CD1c-positive myeloid dendritic cell (primary cell): ENCODE measurements at regions not wholly inside any gene's neighbourhood (a gene's known extent, or its start where the extent isn't known, plus 50 kb on each side); places are given as distances from the start of the nearest gene placed in this dataset.

ENCODE experiments used
- DNase-seq: peaks from one replicate; pipeline ENCODE4 v3.0.0-alpha.2; 2016; ENCODE audit errors: extremely low spot score

GRCh38 chr12:115020091-115020490, 336.1 kb upstream of the TBX3 start:
- no peak for DNase-seq

DNA sequence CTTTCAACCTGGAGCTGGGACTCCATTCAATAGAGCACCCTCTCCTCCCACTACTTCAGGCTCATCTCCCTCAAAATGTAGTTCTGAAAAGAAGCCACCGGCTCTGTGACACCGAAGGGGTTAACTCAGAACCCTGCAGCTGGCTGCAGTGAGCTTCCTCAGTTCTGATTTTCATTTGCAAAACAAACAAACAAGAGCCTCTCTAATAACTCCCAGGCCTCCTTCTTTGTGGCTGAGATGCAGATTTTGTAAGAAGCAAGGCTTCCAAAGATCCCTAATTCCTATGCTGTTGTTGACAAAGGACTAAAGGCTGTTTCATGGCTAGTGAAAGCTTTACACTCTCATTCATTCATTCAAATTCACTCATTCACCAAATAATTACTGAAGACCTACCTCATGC, 333.4 kb upstream of the TBX3 start:
- no peak for DNase-seq

DNA sequence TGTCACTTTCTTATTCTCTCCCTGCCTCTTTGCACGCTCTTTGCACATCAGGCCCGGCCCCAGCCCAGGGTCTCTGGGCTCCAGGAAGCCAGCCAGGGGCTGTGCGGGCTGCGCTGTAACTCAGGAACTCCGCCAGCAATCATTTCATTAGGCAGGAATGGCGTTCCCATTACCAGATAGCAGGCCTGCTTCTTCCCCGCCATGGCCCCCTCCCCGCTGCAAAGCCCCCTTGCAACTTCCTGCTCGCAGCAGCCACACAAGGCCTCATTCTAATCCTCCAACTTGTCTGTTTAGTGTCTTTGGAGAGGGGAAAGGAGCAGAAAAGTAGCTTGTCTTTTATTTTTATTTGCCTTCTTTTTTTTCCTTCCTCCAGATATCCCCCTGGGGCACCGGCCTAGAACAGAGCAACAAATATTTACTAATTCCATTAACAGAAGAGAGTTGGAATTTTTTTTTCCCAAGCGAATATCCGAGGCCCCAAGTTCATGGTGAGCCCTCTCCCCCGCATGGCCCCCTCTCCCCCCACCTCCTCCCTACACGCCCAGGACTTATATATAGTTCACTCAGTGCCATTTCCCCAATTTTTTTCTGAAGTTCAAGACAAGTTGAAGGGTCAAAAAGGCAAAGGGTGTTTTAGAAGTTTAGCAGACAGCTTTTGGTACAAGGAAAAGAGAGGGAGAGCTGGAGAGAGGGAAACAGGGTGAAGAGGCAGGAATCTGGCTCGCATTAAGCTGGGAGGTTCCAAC, 329.4 kb upstream of the TBX3 start:
- DNase-seq: no peak

GRCh38 chr12:115012861-115013235, 328.9 kb upstream of the TBX3 start:
- no peak for DNase-seq

- DNase-seq: no peak
Observed at GRCh38 chr12:115011703-115012102, 327.7 kb upstream of the TBX3 start.

GRCh38 chr12:115010324-115010995, 326.5 kb upstream of the TBX3 start:
- DNase-seq: no peak

DNA sequence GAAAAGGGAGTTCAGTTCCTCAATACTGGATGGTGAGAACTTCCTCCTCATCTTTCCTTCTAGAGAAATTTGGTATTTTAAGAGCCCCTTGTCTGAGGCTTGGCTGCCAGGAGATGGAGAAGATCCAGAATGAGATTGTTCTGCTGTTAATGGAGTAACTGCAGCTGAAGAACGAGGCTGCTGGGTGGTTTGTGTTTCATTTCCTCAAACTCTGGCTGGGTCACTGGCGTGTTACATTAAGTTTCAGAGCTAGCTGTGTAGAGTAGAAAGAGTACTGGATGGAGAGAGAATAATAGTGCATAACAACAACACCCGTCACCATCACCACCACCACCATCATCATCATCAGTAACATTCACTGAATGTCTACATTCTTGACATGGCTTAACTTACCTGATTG, 325.0 kb upstream of the TBX3 start:
- DNase-seq: no peak

DNA sequence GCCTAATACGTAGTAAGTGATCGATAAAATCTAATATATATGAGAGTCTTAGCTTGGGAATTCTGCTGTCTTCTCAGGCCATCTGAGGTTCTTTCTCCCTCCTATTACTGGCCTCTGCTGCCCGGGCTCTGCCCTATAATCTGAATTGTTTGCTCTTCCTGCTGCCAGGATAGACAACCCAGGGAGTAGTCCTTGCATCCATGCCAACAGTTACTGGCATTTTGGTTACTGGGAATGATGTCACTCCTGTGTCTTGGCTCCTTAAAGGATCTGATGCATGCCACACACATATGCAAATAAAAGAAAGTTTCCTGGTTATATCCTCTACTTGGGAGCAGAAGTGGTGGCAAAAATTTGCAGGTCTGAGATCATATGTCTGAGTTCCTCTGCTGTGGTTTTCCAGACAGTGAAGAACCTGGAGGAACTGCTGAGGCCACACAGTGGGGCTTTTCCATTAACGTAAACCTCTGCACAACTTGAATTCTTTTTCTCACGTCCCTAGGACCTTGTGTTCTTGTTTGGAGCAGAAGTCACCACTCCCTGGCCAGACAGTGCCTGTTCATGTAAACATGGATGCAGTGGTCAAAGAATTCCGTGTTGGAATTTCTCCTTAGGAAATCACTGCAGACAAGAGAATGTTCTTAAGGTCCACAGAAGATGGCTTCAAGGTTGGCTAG, 320.6 kb upstream of the TBX3 start:
- no peak for DNase-seq

- no peak for DNase-seq
Observed at GRCh38 chr12:115002434-115002833, 318.5 kb upstream of the TBX3 start.

GRCh38 chr12:115001571-115002180, 317.7 kb upstream of the TBX3 start:
- no peak for DNase-seq

- no peak for DNase-seq
Observed at GRCh38 chr12:115000038-115000437, 316.1 kb upstream of the TBX3 start.

DNA sequence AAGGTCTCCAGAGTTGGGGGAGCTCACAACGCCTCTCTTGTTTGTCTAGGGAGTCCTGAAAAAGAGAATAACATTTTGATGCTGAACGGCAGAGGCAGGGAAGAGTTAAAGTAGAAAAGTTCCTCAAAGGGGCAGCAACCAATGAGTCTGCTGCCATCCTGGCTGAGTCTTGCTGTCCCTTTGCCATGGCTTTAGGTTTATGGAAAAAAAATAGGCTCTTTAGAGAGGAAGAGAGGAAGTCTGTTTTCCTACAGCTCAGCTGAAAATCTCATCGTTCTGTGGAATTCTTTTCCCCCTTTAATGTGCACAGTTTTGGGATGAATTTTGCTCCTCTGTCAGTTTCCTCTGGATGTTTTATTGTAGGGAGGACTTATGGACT, 314.8 kb upstream of the TBX3 start:
- no peak for DNase-seq

DNA sequence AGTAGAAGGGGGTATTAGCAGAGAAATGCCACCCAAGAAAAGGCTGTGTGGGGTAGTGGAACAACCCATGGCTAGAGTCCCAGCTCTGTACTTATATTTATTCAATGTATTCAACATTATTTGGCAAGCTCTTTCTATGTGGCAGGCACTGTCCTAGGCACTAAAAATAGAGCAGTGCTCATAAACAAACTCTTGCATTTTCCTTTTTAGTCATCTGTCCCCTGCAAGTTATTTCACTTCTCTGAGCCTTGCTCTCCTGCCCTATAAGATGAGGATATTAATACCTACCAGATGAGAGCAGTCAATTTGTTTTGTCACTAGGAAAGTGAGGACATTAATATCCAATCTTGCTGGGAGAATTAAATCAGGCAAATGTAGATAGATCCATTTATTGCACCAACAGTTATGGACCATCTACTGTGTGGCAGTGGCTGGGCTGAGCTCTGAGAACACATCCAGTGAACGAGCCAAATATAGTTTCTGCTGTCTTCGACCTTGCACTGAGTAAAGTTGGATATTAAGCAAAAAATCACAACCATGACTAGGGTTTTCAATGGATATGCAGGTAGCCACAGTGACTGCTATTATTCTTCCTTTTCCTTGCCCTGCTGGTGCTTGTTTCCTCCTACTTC, 314.3 kb upstream of the TBX3 start:
- no peak for DNase-seq

DNA sequence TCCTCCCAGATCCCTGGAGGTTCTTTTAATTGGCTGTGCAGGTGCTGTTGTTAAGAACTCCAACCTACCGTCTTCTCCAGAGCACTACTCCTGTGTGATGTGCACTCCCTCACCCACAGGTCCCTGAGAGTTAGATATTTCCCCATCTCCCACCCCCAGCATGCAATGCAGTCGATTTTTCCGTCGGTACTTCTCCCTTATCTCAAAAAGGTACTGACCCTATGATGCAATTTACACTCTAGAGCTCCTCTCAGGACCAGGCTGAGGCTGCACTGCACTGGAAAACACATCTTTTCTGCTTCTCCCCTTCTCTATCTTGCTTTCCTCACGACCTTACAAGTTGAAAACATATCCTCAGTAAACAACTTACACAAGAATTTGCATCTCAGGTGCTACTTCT, 312.4 kb upstream of the TBX3 start:
- DNase-seq: no peak

- no peak for DNase-seq
Observed at GRCh38 chr12:114995891-114996290, 311.9 kb upstream of the TBX3 start.

DNA sequence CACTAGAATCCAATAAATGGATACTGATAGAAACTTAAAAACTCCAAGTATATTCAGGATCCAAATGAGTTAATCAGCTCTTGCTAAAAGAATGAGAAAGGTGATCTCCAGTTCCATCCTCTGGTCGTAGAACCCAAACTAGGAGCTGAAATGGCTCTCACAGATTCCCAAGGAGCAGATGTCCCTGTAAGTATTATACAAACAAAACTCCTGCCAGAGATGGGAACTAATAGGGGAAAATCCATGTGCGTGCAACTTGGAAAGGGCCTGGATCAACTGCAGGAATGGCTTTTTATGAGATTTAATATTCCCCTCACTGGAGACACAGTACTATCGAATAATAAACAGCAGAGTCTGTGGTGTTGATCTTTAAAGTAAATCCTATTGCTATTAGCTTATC, 309.2 kb upstream of the TBX3 start:
- no peak for DNase-seq

DNA sequence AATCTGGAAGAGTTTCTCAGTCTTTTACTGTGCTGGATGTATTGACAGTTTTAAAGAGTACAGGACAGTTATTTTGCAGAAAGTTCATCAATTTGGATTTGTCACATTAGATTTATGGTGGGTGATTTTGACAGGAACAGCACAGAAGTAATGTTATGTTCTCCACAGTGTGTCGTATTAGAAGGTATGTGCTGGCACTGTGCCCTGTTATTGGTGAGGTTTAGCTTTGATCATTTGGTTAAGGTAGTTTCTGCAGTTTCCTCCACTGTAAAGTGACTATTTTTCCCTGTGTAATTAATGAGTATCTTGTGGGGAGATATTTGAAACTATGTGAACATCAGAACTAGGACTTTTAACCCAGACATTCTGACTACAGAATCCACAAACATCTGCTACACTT, 308.5 kb upstream of the TBX3 start:
- DNase-seq: no peak

DNA sequence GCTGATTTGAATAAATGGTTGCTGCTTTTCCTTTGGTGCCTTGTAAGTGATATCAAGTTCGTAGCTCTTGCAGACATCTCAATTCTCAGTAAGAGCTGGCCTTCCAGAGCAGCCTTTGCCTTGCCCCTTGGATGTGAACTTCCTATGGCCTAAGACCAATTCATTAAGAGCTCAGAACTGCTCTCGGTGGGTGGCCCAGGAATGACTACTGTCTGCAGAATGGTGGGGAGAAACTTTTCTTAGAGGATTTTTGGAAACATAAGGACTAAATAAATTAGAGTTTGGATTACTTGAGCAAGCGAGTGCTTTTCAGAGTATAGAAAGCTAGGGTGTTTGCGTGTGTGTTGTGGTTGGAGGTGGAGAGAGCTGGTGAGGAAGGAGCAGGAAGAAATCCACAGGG, 306.4 kb upstream of the TBX3 start:
- DNase-seq: no peak

DNA sequence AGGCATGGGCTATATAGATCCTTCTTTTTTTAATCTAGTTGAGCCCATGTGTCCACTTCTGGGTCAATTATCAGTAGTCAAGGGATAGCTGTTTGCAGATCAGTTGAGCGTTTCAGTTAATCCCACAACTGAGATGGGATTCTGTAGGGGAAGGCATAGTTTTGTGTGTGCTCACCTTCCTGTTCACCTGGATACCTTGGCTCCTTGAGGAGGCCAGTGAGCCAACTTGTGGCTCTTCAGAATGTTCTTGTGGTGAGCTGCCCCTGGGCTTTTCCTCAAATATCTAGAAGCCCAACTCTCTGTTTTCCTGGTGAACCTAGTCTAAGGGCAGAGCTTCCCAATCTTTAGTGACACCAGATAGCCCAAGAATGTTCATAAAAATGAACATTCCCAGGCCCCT, 302.9 kb upstream of the TBX3 start:
- no peak for DNase-seq

DNA sequence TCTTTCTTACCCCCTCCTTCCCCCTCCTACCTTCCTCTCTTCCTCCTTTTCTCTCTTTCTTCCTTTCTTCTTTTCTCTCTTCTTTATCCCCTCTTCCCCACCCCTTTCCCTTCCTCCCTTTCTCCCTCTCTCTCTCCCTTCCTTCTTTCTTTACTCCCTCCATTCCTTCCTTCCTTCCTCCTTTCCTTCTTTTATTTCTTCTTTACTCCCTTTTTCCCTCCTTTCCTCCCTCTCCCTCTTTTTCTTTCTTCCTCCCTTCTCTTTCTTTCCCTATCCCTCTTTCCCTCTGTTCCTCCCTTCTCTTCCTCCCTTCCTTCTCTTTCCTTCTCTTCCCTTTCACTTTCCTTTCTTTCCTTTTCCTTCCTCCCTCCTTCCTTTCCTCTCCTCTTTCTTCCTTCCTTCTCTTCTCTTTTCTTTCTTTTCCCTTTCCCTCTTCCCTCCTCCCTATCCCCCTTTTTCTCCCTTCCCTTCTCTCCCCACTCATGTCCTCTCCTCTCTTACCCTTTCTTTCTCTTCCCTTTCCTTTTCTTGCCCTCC, 302.3 kb upstream of the TBX3 start:
- DNase-seq: no peak

DNA sequence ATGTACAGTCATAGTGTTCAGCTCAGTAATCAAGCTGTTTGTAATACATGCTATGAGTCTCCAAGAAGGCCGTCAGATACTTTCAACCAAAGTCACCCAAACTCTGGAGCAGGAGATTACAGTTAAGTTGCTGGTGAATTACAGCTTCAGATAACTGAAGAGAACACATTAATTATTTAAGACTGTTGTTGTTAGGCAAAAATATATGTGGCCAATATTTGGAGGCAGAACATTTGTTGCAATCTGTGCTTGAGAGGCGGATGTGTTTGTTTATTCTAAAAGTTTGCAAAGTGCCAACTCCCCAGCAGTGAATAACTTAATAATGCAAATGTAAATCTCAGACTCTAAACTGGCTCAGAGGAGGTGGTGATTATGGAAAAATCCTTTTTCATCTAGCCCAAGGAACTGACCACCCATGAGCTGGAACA, 300.7 kb upstream of the TBX3 start:
- no peak for DNase-seq

GRCh38 chr12:114982760-114983159, 298.8 kb upstream of the TBX3 start:
- DNase-seq: no peak
